ENCODE measurements at regions not wholly inside any gene's neighbourhood (a gene's known extent, or its start where the extent isn't known, plus 50 kb on each side); places are given as distances from the start of the nearest gene placed in this dataset.

GRCh38 chr15:47355759-47356158 lies 361.5 kb upstream of the SEMA6D start:
- Histone ChIP-seq H3K27ac (ENCODE audit: insufficient read length, low read depth, low read length) (no peak overlapping the region), H2BK12ac (ENCODE audit: insufficient read length, low read depth, low read length) (no peak overlapping the region), H4K5ac (ENCODE audit: insufficient read length, low read depth, low read length) (no peak overlapping the region), H4K8ac (replicated peaks; ENCODE audit: insufficient read length, low read depth, low read length) (no peak overlapping the region), H3K27me3 (ENCODE audit: insufficient read depth, low read length) (no peaks in the 10 kb centered on the region), H3K23me2 (ENCODE audit: insufficient read length, low read depth, low read length, poor library complexity, severe bottlenecking) (no peaks in the 10 kb centered on the region), H3K9me3 (ENCODE audit: control insufficient read depth, low read depth, low read length) (no peaks in the 10 kb centered on the region), H2BK15ac (ENCODE audit: low read depth, low read length) (no peak overlapping the region), H3K4ac (ENCODE audit: low read depth, low read length) (no peak overlapping the region), H3K56ac (ENCODE audit: insufficient read length, low read depth, low read length) (no peak overlapping the region), H3K4me2 (ENCODE audit: insufficient read depth, insufficient read length, low read length) (no peak overlapping the region), H3T11ph (ENCODE audit: low read length) (no peak overlapping the region), H3K79me1 (ENCODE audit: insufficient read depth, low read depth, low read length, poor library complexity, severe bottlenecking) (no peaks in the 10 kb centered on the region), H2BK5ac (ENCODE audit: insufficient read length, low read length) (no peak overlapping the region), H2BK20ac (ENCODE audit: low read depth, low read length, poor library complexity, severe bottlenecking) (no peak overlapping the region), H3K23ac (ENCODE audit: insufficient read length, low read depth, low read length) (no peak overlapping the region), H2AFZ (ENCODE audit: low read length) (no peak overlapping the region), H3K4me1 (ENCODE audit: insufficient read depth, low read length) (no peaks in the 10 kb centered on the region), H4K20me1 (ENCODE audit: control insufficient read depth, insufficient read depth, insufficient read length) (no peaks in the 10 kb centered on the region), H4K91ac (ENCODE audit: insufficient read length, low read depth, low read length) (no peak overlapping the region), H3K79me2 (ENCODE audit: insufficient read depth, low read length) (no peaks in the 10 kb centered on the region), H3K9ac (ENCODE audit: extremely low read depth, insufficient read length, low read length) (no peak overlapping the region), H2AK5ac (ENCODE audit: insufficient read length, low read length) (no peak overlapping the region), H3K14ac (ENCODE audit: insufficient read depth, low read length) (no peak overlapping the region), H2BK120ac (ENCODE audit: low read depth, low read length, poor library complexity, severe bottlenecking) (no peak overlapping the region), H3K18ac (ENCODE audit: insufficient read length, low read depth, low read length) (no peak overlapping the region)
- Mint-ChIP-seq H3K27me3 (ENCODE audit: low read depth) (no peaks in the 10 kb centered on the region), H3K9me3 (no peaks in the 10 kb centered on the region), H3K36me3 (ENCODE audit: insufficient read depth in 1 of 3, low read depth in 3 of 3) (no peaks in the 10 kb centered on the region), H3K27ac (no peak overlapping the region), H3K4me1 (peaks cover 4 to 6% of the 10 kb centered on the region in 2 experiments; a peak in 3 of 4 replicates), H3K4me3 (no peak overlapping the region)
- no peak for TF ChIP-seq CTCF (conservative IDR thresholded peaks at IDR 0.05)
- DNase-seq = no peak

Data from H9 (cell line).